GM21529 (cell line): ENCODE measurements at regions not wholly inside any gene's neighbourhood (a gene's known extent, or its start where the extent isn't known, plus 50 kb on each side); places are given as distances from the start of the nearest gene placed in this dataset.
"Not testable (repeated sequence)": the region's sequence is repeated elsewhere in the genome, so short reads cannot be mapped to it uniquely, and the experiment has no call there.

Experiments
- ATAC-seq: cut with Tn5 transposase; IDR thresholded peaks from one replicate; pipeline ENCODE4 v1.9.1; 2021; ENCODE audit not compliant: unreplicated experiment

DNA sequence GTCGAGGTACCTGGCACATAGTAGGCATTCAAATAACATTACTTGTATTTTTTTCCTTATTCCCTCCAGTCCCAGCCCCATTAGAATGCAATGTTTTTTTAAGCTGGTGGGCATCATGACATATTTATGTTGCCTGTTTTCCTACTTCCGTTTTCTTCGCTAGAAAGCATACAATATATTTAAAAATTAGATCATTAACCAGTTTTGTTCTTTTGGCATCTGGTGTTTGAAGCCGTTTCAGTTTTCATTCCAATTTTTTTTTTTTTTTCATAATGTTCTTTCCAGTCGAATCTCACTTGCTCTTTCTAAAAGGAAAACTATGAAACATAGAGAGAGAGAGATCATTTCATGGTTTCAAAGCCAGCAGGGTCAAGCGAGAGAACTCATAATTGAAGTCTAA lies 228.3 kb upstream of the C9orf72 start:
- no peak for ATAC-seq

DNA sequence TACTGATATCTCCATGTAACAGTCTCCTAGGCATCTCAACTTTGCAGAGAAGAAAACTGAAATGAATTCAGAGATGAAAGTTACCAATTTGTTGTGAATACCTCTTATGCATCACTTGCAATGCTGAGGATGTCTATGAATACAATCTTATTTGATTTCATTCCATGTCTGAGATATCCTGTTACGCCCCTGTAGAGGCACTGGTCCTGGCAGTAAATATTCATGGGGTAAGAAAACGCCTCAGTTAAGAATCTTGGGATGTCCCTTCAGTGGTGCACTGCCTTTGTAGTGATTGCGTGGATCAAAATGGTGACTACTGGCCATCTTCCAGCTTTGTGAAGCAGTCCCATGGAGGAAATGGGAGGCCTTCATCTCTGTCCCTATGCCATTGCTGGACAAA lies 229.1 kb upstream of the C9orf72 start:
- ATAC-seq = no peak

DNA sequence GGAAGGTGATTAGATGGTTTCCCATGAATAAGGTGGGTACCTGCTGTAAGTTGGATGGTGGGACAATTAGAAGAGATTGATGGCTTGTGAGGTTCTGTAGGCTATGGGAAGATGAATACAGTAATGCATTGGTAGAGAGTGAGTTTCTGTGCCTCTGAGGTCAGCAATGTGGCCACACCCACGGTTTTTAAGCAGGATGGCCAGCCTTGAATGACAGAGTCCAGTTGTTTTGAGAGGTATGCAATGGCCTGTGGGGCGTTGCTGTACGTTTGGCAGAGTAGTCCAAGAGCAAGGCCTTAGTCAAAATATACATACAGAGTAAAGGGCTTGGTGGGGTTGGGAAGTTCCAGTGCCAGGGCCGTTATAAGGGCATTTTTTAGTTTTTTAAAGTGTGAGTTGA lies 235.6 kb upstream of the C9orf72 start:
- no peak for ATAC-seq

DNA sequence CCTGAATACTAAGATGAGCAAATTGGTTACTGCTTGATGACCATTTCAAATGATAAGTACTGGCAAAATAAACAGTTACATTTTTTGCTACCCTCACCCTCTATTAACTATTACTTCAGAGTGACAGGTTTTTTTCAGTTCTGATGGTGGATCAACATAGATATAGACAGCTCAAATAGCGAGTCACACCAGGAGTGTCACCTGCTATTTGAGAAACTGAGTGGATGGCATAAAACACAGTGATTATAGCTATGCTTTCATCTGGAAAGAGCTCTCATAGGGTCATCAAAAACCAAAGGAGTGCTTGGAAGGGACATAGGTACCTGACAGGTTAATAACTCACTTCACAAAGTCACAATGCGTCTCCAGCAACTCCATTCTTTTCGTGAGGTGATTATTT lies 244.5 kb upstream of the C9orf72 start:
- ATAC-seq = no peak

DNA sequence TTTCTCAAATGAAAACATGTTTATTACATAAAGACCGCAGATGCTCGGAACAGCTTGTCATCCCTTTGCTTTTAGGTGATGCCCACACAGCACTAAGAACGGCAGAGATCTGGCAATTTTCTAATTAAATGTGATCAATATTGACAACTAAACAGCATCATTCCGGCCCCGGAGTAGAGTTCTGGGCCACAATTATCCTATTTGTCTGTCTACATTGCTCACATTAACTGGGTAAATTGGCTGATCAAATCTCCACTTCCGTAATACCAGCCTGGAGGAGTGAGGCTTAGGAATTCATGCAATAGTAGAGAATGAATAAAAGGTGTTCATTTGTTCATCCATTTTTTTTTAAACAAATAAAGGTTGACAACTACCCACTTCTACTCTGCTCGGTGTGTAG lies 245.1 kb upstream of the C9orf72 start:
- ATAC-seq = no peak

DNA sequence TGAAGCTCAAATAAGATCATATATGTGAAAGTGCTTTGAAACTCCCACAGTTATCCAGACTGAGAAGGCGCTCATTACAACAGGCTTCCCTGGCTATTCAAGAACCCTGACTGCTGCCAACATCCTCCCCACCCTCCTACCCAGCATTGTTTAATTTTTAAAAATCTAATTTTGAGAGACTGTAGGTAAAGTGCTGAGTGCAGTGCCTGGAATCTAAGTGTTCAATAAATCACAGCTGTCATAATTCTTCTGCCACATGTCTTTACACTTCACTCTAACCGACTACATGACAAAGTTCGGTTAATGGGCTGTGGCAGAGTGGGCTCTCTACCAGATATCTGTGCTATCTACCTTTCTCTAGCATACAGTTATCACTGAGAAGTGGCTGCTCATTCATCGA lies 255.6 kb upstream of the C9orf72 start:
- no peak for ATAC-seq

DNA sequence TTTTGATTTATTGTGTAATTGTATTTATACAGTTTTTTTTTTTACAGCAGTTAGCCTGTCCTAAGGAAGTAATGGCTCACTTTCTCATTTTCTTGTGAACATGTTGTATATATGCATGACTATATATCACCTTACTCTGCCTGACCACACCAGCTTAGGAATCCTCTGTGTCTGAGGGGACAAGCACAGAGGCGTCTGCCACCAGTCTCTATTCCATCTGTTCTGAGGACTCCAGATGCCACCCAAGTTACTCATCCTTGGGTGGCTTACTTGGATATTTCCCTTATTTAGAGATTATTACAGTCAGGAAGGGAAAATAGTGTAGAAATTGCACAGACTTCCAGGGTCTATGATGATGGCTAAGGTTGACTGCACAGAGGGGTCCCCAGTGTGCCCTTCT lies 256.3 kb upstream of the C9orf72 start:
- no peak for ATAC-seq

DNA sequence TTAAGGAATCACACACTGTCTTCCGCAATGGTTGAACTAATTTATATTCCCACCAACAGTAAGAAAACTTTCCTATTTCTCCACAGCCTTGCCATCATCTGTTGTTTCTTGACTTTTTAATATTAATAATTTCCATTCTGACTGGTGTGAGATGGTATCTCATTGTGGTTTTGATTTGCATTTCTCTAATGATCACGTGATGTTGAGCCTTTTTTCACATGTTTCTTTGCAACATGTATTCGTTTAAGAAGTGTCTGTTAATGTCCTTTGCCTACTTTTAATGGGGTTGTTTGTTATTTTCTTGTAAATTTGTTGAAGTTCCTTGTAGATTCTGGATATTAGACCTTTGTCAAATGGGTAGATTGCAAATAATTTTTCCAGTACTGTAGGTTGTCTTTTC lies 258.8 kb upstream of the C9orf72 start:
- ATAC-seq = not testable (repeated sequence)

DNA sequence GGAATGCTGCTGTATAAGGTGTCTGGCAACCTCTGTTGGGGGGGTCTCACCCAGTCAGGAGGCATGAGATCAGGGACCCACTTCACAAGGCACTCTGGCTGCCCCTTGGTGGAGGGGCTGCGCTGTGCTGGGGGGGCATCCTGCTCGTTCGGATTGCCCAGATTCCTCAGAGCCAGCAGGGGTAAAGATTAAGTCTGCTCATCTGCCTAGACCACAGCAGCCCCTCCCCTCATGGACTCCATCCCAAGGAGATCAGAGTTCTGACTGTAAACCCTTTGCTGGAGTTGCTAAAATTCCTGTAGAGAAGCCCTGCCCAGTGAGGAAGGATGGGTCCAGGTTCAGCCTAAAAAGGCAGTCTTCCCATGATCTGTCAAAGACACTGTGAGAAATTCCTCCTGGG lies 262.0 kb upstream of the C9orf72 start:
- ATAC-seq = no peak

DNA sequence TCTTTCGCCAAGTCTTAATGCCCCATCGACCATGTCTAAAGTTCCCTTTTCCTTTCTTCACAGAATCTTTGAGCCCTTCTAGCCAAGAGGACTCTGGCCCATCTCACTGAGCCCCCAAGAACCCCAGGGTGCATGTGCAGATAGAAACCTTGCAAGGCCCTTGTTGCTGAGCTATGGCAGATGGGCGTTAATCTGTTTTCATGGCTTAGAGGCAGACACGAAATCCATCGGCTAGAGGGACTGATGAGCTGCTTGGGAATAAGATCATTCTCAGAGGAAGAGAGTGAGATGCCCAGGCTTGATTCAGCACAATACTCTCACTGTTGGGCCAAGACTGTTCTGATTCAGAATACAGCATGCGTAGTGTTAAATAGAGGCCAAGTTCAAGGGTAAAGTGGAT lies 262.5 kb upstream of the C9orf72 start:
- ATAC-seq = no peak

DNA sequence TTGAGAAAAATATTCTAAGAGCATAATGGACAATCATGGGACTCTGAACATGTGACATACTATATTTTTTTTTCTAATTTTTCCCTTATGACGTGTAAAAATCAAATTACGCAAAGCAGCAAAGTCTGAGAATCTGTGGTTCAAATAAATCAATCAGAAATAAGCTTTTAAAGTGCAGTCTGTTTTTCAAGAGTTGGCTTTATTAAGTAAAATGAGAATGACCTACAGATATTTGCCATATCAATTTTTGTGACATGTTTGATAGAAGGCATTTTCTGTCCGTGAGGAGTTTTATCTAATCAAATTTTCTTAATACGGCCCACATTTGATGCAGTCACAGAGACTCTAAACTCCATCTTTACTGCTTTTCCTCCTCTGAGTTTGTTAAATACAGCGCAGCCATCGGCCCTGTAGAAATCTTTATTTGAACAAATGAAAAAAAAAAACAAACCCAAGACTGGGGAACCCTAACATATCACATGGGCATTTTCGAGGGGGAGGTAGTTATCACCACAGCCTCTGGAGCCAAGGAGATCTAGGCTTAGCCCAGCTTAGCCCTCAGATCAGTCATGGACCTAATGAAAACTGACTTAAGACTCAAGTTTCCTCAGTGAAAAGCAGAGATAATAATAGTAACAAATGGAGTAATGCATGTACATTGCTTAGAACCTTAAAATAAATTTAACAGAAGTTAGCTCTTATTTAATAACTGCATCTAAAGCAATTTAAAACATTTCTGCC lies 263.6 kb upstream of the C9orf72 start:
- no peak for ATAC-seq

DNA sequence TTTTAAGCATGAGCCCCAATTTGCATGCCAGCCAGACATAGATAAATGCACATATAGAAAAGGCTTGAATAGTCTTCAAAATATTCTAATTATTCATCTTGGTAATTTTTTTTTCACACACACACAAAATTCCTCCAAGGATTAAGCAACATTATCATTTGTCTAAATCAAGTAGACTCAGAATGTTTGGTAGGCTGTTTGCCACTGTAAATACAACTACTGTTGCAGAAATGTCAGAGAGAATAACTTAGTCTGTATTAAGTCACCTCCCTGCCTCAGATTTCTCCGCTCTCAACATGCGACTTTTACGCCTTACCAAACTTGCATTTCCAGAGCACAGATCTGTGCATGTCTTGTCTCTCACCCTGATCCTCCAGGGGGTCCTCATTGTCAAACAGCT lies 265.6 kb upstream of the C9orf72 start:
- ATAC-seq = no peak

DNA sequence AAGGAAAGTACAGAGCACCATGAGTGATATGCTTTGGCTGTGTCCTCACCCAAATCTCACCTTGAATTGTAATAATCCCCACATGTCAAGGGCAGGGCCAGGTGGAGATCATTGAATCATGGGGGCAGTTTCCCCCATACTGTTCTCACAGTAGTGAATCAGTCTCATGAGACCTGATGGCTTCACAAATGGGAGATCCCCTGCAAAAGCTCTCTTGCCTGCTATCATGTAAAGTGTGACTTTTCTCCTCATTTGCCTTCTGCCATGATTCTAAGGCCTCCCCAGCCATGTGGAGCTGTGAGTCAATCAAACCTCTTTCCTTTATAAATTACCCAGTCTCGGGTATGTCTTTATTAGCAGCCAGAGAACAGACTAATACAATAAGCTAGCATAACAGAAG lies 266.5 kb upstream of the C9orf72 start:
- ATAC-seq = not testable (repeated sequence)

DNA sequence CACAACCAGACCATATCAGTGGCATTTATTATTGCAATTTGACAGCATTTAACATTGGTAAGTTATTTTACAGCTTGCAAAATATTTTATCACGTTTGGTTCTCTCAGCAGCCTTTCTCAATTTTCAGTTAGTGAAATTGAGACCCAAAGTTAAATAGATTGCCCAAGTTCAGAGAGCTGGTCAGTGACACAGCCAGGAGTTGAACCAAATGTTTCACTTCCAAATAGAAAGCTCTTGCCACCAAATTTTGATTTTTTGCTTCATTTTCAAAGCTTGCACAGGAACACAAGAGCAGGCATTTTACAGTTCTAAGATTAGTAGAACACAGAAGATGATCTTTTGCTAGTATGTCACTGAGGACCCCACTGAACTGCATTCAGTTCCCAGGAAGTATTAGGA lies 271.5 kb upstream of the C9orf72 start:
- no peak for ATAC-seq

DNA sequence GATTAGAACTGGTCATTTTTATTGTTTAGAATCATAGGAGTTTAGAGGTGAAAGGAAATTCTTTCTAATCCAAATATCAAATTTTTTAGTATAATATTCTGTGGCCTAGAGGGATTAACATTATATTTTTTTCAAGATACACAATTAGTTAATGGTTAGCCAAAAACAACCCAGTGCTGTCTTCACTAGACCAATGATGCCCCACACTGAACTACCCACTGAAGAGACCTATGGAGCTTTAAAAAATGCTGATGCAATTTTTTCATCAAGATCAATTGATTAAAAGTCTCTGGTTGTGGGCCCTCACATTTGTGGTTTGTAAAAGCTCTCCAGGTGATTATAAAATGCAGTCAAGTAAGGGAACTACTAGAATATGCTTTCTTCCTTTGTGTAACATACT lies 274.1 kb upstream of the C9orf72 start:
- no peak for ATAC-seq

DNA sequence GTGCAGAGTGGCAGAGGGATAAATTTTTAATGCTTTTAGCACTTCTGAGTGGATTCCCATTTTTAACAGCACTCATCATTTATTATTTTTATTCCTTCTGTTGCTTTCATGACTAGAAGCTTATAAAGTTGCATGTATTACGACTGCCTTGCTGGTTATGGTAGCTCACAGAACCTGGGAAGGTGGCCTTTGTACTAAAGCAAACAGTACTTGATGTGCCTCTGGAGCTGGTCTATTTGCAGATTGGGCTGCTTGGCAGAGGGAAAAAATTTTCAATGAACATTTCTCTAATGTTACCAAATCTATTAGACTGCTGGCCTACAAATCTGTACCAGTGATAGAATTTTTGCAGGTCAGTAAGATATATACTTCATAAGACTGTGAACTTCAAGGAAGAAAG lies 274.5 kb upstream of the C9orf72 start:
- ATAC-seq = no peak

DNA sequence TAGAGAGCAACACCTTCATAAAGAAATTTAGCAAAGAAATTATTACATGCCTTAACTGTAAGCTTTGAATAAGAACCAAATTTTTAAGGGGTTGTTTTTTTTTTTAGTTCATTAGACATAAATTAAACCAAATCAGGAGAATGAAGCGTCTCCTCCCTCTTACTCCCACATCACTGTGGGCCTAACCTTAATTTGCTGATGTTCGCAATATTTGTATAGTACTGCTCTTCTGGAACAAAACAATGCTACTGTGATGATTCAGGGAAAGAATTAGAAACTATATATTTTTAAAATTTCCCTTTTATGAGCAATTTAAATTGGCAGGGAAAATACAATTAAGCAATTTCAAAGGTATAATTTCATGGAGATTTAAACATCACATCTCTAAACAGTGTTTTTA lies 275.0 kb upstream of the C9orf72 start:
- no peak for ATAC-seq

DNA sequence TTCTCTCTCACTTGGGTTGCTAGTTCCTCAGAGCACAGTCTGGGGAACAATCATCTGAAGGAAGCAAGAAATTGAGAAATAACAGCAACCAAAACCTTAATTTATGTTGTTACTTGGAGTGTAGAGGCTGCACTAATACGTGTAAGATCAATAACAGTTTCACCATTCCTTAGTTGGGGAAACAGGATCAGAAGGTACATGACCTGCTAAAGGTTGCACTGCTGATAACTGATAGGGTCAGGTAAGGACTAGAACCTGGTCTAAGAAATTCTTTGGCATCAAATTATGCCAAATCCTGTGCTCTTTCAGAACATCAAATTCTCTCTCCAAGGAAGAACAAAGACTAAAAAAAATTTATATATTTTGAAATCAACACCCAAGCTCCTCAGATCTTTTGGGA lies 278.6 kb upstream of the C9orf72 start:
- ATAC-seq = no peak

DNA sequence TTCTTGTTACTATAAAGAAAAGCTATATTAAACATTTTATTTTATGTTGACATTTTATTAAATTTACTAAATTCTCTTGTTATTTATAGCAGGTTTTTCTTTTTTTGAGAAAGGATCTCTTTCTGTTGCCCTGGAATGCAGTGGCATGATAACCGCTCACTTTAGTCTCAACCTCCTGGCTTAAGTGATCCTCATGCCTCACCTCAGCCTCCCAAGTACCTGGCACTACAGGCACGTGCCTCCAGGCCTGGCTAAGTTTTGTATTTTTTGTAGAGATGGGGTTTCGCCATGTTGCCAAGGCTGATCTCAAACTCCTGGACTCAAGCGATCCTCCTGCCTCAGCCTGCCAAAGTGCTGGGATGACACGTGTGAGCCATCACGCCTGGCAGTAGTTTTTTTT lies 280.2 kb upstream of the C9orf72 start:
- no peak for ATAC-seq

DNA sequence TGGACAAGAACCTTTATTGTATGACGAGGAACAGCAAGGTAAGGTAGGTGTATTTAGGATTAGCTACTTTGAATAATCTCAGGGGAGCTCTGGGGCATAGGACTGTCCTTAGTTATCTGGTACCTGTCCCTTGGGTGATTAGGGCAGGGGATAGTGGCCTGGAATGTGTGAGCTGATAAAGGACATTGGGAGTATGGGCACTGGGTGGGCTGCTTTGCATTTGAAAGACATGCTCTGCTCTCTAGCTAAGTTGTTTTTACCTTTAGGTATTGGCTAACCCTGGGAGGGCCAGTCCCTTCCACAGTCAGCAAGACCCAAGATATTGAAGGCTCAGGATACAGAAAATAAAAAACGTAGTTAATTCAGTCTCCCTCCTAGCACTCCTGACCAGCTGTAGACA lies 282.8 kb upstream of the C9orf72 start:
- ATAC-seq = no peak

DNA sequence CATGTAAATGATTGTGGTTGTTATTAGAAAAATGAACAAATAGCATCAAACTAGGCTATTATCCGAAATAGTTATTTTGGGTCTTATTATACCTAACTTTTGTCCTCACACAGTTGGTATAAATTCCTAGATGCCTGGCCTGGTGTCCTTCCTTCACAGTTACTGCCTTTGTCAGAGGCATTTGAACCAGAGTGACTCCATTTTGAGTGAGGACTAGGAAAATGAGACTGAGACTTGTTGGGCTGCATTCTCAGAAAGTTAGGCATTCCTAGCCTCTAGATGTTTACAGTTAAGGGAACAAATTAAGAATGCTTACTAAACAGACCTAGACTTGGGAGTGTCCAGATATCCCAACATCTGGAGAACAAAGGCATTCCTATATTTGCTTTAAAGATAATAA lies 283.5 kb upstream of the C9orf72 start:
- ATAC-seq = no peak

DNA sequence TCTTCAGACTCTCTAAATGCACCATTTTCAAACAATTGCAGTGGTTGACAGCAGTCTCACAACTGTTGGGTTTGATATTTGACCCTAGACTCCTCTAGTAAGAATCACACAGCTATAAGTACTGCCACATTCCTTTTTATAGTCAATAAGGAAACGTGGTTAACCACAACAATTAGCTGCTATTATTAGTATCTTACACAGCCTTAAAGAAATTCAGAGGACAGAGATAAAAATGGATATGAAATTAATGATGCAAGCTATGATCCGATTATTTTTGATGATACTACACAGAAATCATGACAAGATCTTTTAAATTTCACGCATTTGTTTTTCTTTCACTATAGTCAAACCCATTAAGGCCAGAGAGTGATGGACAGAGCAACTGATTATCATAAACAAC lies 288.6 kb upstream of the C9orf72 start:
- ATAC-seq = no peak

DNA sequence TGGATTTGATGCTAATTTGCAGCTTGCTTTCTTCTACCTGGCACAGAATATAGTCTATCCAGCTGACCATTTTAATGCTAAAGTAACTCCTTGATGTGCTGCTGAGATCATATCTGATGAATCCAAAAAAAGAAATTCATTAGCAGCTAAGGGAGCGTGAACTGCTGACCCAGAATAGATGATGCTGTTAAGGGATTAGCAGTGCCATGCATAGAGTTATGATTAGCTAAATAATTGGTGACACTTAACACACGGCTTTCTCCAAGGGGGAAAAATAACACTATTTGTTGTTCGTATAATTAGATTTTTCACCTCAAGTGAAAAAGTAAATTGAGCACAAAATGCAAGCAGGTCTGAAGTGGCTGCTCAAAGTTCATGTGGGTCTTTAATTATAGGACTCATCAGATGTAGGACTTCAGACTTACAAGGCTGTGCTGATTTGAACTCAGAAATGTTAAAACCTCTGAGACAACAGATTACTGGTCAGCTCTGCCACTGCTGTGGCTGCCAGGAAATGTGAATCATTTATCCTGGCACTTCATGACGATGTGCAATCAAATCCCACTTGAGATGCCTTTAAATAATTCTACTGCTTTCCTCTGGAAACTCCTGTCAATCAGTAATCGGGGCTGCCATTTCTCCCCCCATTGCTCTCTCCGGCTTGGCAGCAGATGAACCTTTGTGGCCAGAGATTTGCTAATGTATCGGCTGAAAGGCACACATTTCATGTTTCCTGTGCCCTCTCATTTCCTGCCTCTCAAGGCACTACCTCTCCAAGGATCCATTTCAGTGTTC lies 291.6 kb upstream of the C9orf72 start:
- no peak for ATAC-seq
